ENCODE measurements at regions not wholly inside any gene's neighbourhood (a gene's known extent, or its start where the extent isn't known, plus 50 kb on each side); places are given as distances from the start of the nearest gene placed in this dataset.

- no peak for DNase-seq (ENCODE audit: low spot score)
These were observed 612.5 kb downstream of the METTL4 start for GRCh38 chr18:1958798-1959197.

GRCh38 chr18:1965016-1965415 is 606.3 kb downstream of the METTL4 start:
- no peak for DNase-seq (ENCODE audit: low spot score)

GRCh38 chr18:1965541-1965940 is 605.8 kb downstream of the METTL4 start:
- peak; percentile 11 for DNase-seq (ENCODE audit: low spot score)

- no peak for DNase-seq (ENCODE audit: low spot score)
These were observed 602.4 kb downstream of the METTL4 start for GRCh38 chr18:1968801-1969498.

GRCh38 chr18:1976484-1976883 is 594.8 kb downstream of the METTL4 start:
- DNase-seq (ENCODE audit: low spot score): no peak

- DNase-seq (ENCODE audit: low spot score): no peak
These were observed 589.2 kb downstream of the METTL4 start for GRCh38 chr18:1982056-1982455.

- no peak for DNase-seq (ENCODE audit: low spot score)
These were observed 587.4 kb downstream of the METTL4 start for GRCh38 chr18:1983746-1984515.

- DNase-seq (ENCODE audit: low spot score): no peak
These were observed 577.4 kb downstream of the METTL4 start for GRCh38 chr18:1993866-1994265.

GRCh38 chr18:1994471-1994870 is 576.8 kb downstream of the METTL4 start:
- DNase-seq (ENCODE audit: low spot score): no peak

- no peak for DNase-seq (ENCODE audit: low spot score)
These were observed 576.2 kb downstream of the METTL4 start for GRCh38 chr18:1995041-1995612.

- no peak for DNase-seq (ENCODE audit: low spot score)
These were observed 573.2 kb downstream of the METTL4 start for GRCh38 chr18:1998121-1998520.

GRCh38 chr18:1999387-1999786 is 571.9 kb downstream of the METTL4 start:
- no peak for DNase-seq (ENCODE audit: low spot score)

- no peak for DNase-seq (ENCODE audit: low spot score)
These were observed 569.2 kb downstream of the METTL4 start for GRCh38 chr18:2002151-2002550.

- peak; percentile 8 for DNase-seq (ENCODE audit: low spot score)
These were observed 568.7 kb downstream of the METTL4 start for GRCh38 chr18:2002604-2003003.

- no peak for DNase-seq (ENCODE audit: low spot score)
These were observed 561.2 kb downstream of the METTL4 start for GRCh38 chr18:2009942-2010697.

- no peak for DNase-seq (ENCODE audit: low spot score)
These were observed 544.3 kb downstream of the METTL4 start for GRCh38 chr18:2027016-2027415.

- DNase-seq (ENCODE audit: low spot score): no peak
These were observed 543.5 kb downstream of the METTL4 start for GRCh38 chr18:2027756-2028155.

- DNase-seq (ENCODE audit: low spot score): no peak
These were observed 542.3 kb downstream of the METTL4 start for GRCh38 chr18:2028986-2029385.

GRCh38 chr18:2030647-2031046 is 540.7 kb downstream of the METTL4 start:
- DNase-seq (ENCODE audit: low spot score): no peak

- no peak for DNase-seq (ENCODE audit: low spot score)
These were observed 539.3 kb downstream of the METTL4 start for GRCh38 chr18:2032036-2032435.

- DNase-seq (ENCODE audit: low spot score): no peak
These were observed 536.2 kb downstream of the METTL4 start for GRCh38 chr18:2035056-2035455.

GRCh38 chr18:2036086-2036485 is 535.2 kb downstream of the METTL4 start:
- DNase-seq (ENCODE audit: low spot score): no peak

- no peak for DNase-seq (ENCODE audit: low spot score)
These were observed 531.0 kb downstream of the METTL4 start for GRCh38 chr18:2040279-2040678.
